ENCODE measurements at regions not wholly inside any gene's neighbourhood (a gene's known extent, or its start where the extent isn't known, plus 50 kb on each side); places are given as distances from the start of the nearest gene placed in this dataset.
A peak's percentile ranks its signal among the peaks of the same experiment; 100 is the strongest.

- DNase-seq (ENCODE audit: low read depth), result no peak
Observed at GRCh38 chr20:22791396-22791795, 207.0 kb upstream of the FOXA2 start.

- no peak for DNase-seq (ENCODE audit: low read depth)
Observed at GRCh38 chr20:22791877-22792525, 207.6 kb upstream of the FOXA2 start.

- DNase-seq (ENCODE audit: low read depth), result no peak
Observed at GRCh38 chr20:22794200-22794599, 209.8 kb upstream of the FOXA2 start.

- peak; percentile 29 for DNase-seq (ENCODE audit: low read depth)
Observed at GRCh38 chr20:22795433-22795832, 211.1 kb upstream of the FOXA2 start.

- peak; percentile 92 for DNase-seq (ENCODE audit: low read depth)
Observed at GRCh38 chr20:22795871-22796270, 211.5 kb upstream of the FOXA2 start.

GRCh38 chr20:22796469-22797077 is 212.2 kb upstream of the FOXA2 start:
- DNase-seq (ENCODE audit: low read depth), result peak; percentile 20

- peak; percentile 38 for DNase-seq (ENCODE audit: low read depth)
Observed at GRCh38 chr20:22797103-22797502, 212.7 kb upstream of the FOXA2 start.

GRCh38 chr20:22799687-22800086 is 215.3 kb upstream of the FOXA2 start:
- DNase-seq (ENCODE audit: low read depth), result no peak

GRCh38 chr20:22800129-22800528 is 215.8 kb upstream of the FOXA2 start:
- no peak for DNase-seq (ENCODE audit: low read depth)

- DNase-seq (ENCODE audit: low read depth), result no peak
Observed at GRCh38 chr20:22801528-22801927, 217.2 kb upstream of the FOXA2 start.

GRCh38 chr20:22802296-22802695 is 217.9 kb upstream of the FOXA2 start:
- DNase-seq (ENCODE audit: low read depth), result no peak

GRCh38 chr20:22805219-22805618 is 220.8 kb upstream of the FOXA2 start:
- DNase-seq (ENCODE audit: low read depth), result peak; percentile 50

- no peak for DNase-seq (ENCODE audit: low read depth)
Observed at GRCh38 chr20:22805996-22806395, 221.6 kb upstream of the FOXA2 start.

GRCh38 chr20:22807045-22807444 is 222.7 kb upstream of the FOXA2 start:
- no peak for DNase-seq (ENCODE audit: low read depth)

GRCh38 chr20:22807646-22808244 is 223.4 kb upstream of the FOXA2 start:
- no peak for DNase-seq (ENCODE audit: low read depth)

- no peak for DNase-seq (ENCODE audit: low read depth)
Observed at GRCh38 chr20:22808628-22809027, 224.3 kb upstream of the FOXA2 start.

- DNase-seq (ENCODE audit: low read depth), result no peak
Observed at GRCh38 chr20:22810030-22810429, 225.1 kb upstream of the SSTR4 start.

- no peak for DNase-seq (ENCODE audit: low read depth)
Observed at GRCh38 chr20:22810626-22811569, 224.2 kb upstream of the SSTR4 start.

GRCh38 chr20:22814471-22815205 is 220.5 kb upstream of the SSTR4 start:
- no peak for DNase-seq (ENCODE audit: low read depth)

GRCh38 chr20:22815206-22815551 is 219.9 kb upstream of the SSTR4 start:
- no peak for DNase-seq (ENCODE audit: low read depth)

- no peak for DNase-seq (ENCODE audit: low read depth)
Observed at GRCh38 chr20:22815603-22816315, 219.4 kb upstream of the SSTR4 start.
